H9 (cell line): ENCODE measurements at regions not wholly inside any gene's neighbourhood (a gene's known extent, or its start where the extent isn't known, plus 50 kb on each side); places are given as distances from the start of the nearest gene placed in this dataset.

ENCODE experiments used
- DNase-seq: peaks from one replicate; pipeline ENCODE4 v3.0.0-alpha.2; 2017
- H2AFZ ChIP-seq: one replicate; pipeline ENCODE4 v1.6.1; 2013; ENCODE audit warnings: mild to moderate bottlenecking, low read length, control low read depth, moderate library complexity
- H2AK5ac ChIP-seq: 2 replicates; pipeline ENCODE4 v1.6.1; 2013; ENCODE audit warnings: low read length, control low read depth, mixed read lengths; ENCODE audit not compliant: insufficient read length
- H2BK120ac ChIP-seq: one replicate; pipeline ENCODE4 v1.6.1; 2013; ENCODE audit warnings: low read depth, mild to moderate bottlenecking, low read length, control low read depth, inconsistent platforms; ENCODE audit not compliant: poor library complexity, severe bottlenecking
- H2BK12ac ChIP-seq: 2 replicates; pipeline ENCODE4 v1.6.1; 2013; ENCODE audit warnings: low read length, control low read depth, mixed read lengths, low read depth; ENCODE audit not compliant: insufficient read length
- H2BK15ac ChIP-seq: 2 replicates; pipeline ENCODE4 v1.6.1; 2013; ENCODE audit warnings: low read depth, low read length, control low read depth
- H2BK20ac ChIP-seq: one replicate; pipeline ENCODE4 v1.6.1; 2013; ENCODE audit warnings: low read depth, mild to moderate bottlenecking, low read length, control low read depth, inconsistent platforms; ENCODE audit not compliant: poor library complexity, severe bottlenecking
- H2BK5ac ChIP-seq: 2 replicates; pipeline ENCODE4 v1.6.1; 2013; ENCODE audit warnings: low read length, control low read depth, mixed read lengths; ENCODE audit not compliant: insufficient read length
- H3K14ac ChIP-seq: 2 replicates; pipeline ENCODE4 v1.6.1; 2013; ENCODE audit warnings: low read length, control low read depth; ENCODE audit not compliant: insufficient read depth
- H3K18ac ChIP-seq: 2 replicates; pipeline ENCODE4 v1.6.1; 2013; ENCODE audit warnings: low read depth, mild to moderate bottlenecking, mixed read lengths, low read length, control low read depth; ENCODE audit not compliant: insufficient read length
- H3K23ac ChIP-seq: 2 replicates; pipeline ENCODE4 v1.6.1; 2013; ENCODE audit warnings: low read length, control low read depth, mixed read lengths, low read depth; ENCODE audit not compliant: insufficient read length
- H3K23me2 ChIP-seq: 2 replicates; pipeline ENCODE4 v1.6.1; 2013; ENCODE audit warnings: low read depth, mild to moderate bottlenecking, mixed read lengths, low read length, control low read depth; ENCODE audit not compliant: insufficient read length, poor library complexity, severe bottlenecking
- H3K27ac ChIP-seq: 2 replicates; pipeline ENCODE4 v1.5.1; 2013; ENCODE audit warnings: low read length, control low read depth, mixed read lengths, low read depth; ENCODE audit not compliant: insufficient read length
- H3K27me3 ChIP-seq: 2 replicates; pipeline ENCODE4 v1.6.1; 2013; ENCODE audit warnings: low read length, control low read depth, inconsistent platforms; ENCODE audit not compliant: insufficient read depth
- H3K4ac ChIP-seq: 2 replicates; pipeline ENCODE4 v1.6.1; 2013; ENCODE audit warnings: low read depth, mild to moderate bottlenecking, control low read depth, inconsistent platforms, low read length, moderate library complexity
- H3K4me1 ChIP-seq: 2 replicates; pipeline ENCODE4 v1.6.1; 2013; ENCODE audit warnings: low read length, control low read depth, inconsistent platforms; ENCODE audit not compliant: insufficient read depth
- H3K4me2 ChIP-seq: 2 replicates; pipeline ENCODE4 v1.6.1; 2013; ENCODE audit warnings: low read length, control low read depth, mixed read lengths; ENCODE audit not compliant: insufficient read length, insufficient read depth
- H3K56ac ChIP-seq: 2 replicates; pipeline ENCODE4 v1.6.1; 2013; ENCODE audit warnings: low read depth, mild to moderate bottlenecking, mixed read lengths, low read length, control low read depth; ENCODE audit not compliant: insufficient read length
- H3K79me1 ChIP-seq: 2 replicates; pipeline ENCODE4 v1.6.1; 2013; ENCODE audit warnings: low read depth, mild to moderate bottlenecking, moderate library complexity, low read length, control low read depth, inconsistent platforms; ENCODE audit not compliant: insufficient read depth, poor library complexity, severe bottlenecking
- H3K79me2 ChIP-seq: 2 replicates; pipeline ENCODE4 v1.6.1; 2013; ENCODE audit warnings: low read length, control low read depth, inconsistent platforms; ENCODE audit not compliant: insufficient read depth
- H3K9ac ChIP-seq: 2 replicates; pipeline ENCODE4 v1.6.1; 2013; ENCODE audit warnings: low read length, control low read depth, mixed read lengths; ENCODE audit not compliant: insufficient read length; ENCODE audit errors: extremely low read depth
- H3K9me3 ChIP-seq: one replicate; pipeline ENCODE4 v1.6.1; 2013; ENCODE audit warnings: low read depth, low read length, inconsistent platforms; ENCODE audit not compliant: control insufficient read depth
- H3T11ph ChIP-seq: one replicate; pipeline ENCODE4 v1.6.1; 2013; ENCODE audit warnings: mild to moderate bottlenecking, low read length, control low read depth, inconsistent platforms
- H4K20me1 ChIP-seq: one replicate; pipeline ENCODE4 v1.6.1; 2013; ENCODE audit not compliant: control insufficient read depth, insufficient read length, insufficient read depth
- H4K5ac ChIP-seq: 2 replicates; pipeline ENCODE4 v1.6.1; 2013; ENCODE audit warnings: low read depth, mild to moderate bottlenecking, mixed read lengths, low read length, control low read depth; ENCODE audit not compliant: insufficient read length
- H4K8ac ChIP-seq: replicated peaks from 2 replicates; pipeline ENCODE4 v1.6.1; 2013; ENCODE audit warnings: low read length, control low read depth, mixed read lengths, low read depth; ENCODE audit not compliant: insufficient read length
- H4K91ac ChIP-seq: 2 replicates; pipeline ENCODE4 v1.6.1; 2013; ENCODE audit warnings: low read depth, mild to moderate bottlenecking, moderate library complexity, mixed read lengths, low read length, control low read depth; ENCODE audit not compliant: insufficient read length
- H3K27ac Mint-ChIP-seq, 3 experiments: 2 replicates in 2 of 3; 3 replicates in 1 of 3; pipeline ENCODE4 v1.8.0; 2020 to 2021; ENCODE audit warnings: mixed read lengths in 3 of 3, mild to moderate bottlenecking in 1 of 3, moderate library complexity in 1 of 3
- H3K27me3 Mint-ChIP-seq: 2 replicates; pipeline ENCODE4 v1.8.0; 2021; ENCODE audit warnings: low read depth, mild to moderate bottlenecking, moderate library complexity, mixed read lengths
- H3K36me3 Mint-ChIP-seq, 3 experiments: 2 replicates in 2 of 3; 3 replicates in 1 of 3; pipeline ENCODE4 v1.8.0; 2020 to 2021; ENCODE audit warnings: low read depth in 3 of 3, mixed read lengths in 3 of 3; ENCODE audit not compliant: insufficient read depth in 1 of 3
- H3K4me1 Mint-ChIP-seq, 2 experiments: 2 replicates each; pipeline ENCODE4 v1.8.0; 2020; ENCODE audit warnings: mixed read lengths in 2 of 2
- H3K4me3 Mint-ChIP-seq, 2 experiments: 2 replicates in 1 of 2; 3 replicates in 1 of 2; pipeline ENCODE4 v1.8.0; 2020 to 2021; ENCODE audit warnings: mild to moderate bottlenecking in 2 of 2, mixed read lengths in 2 of 2, moderate library complexity in 1 of 2
- H3K9me3 Mint-ChIP-seq, 2 experiments: 2 replicates in 1 of 2; 3 replicates in 1 of 2; pipeline ENCODE4 v1.8.0; 2020; ENCODE audit warnings: mild to moderate bottlenecking in 2 of 2, mixed read lengths in 2 of 2, moderate library complexity in 1 of 2
- CTCF ChIP-seq: fragments of 200-600 bp; sonication (generic); conservative IDR thresholded peaks from 3 replicates; pipeline ENCODE4 v1.8.0; 2021; ENCODE audit warnings: antibody characterized with exemption, mild to moderate bottlenecking
- WGBS: extraction: QIAGEN DNeasy Blood & Tissue Kit; methylation state at CpG from one replicate; pipeline ENCODE4 v1.1.7; 2013; ENCODE audit warnings: missing lambda C conversion rate, low lambda C conversion rate, mixed read lengths; ENCODE audit not compliant: insufficient read length; ENCODE audit errors: extremely low coverage; 5-methylcytosine and 5-hydroxymethylcytosine counted together

- no peak overlapping the region for H2BK20ac ChIP-seq
- Mint-ChIP-seq H3K27ac (no peak overlapping the region), H3K9me3 (no peaks in the 10 kb centered on the region), H3K4me1 (peaks cover 4 to 11% of the 10 kb centered on the region in 2 experiments), H3K4me3 (no peak overlapping the region), H3K27me3 (peaks cover 3% of the 10 kb centered on the region; the same call in 1 of the 2 replicates), H3K36me3 (no peaks in the 10 kb centered on the region)
- H4K91ac ChIP-seq: no peak overlapping the region
- no peak overlapping the region for H3K27ac ChIP-seq
- no peaks in the 10 kb centered on the region for H3K4me1 ChIP-seq
- H3K4ac ChIP-seq: no peak overlapping the region
- no peaks in the 10 kb centered on the region for H4K20me1 ChIP-seq
- H3K27me3 ChIP-seq: no peaks in the 10 kb centered on the region
- H3K14ac ChIP-seq: no peak overlapping the region
- H3T11ph ChIP-seq: no peak overlapping the region
- H3K9ac ChIP-seq: no peak overlapping the region
- no CpG with 5 or more reads among the region's 1 CpG for WGBS
- no peak overlapping the region for H2AK5ac ChIP-seq
- H4K5ac ChIP-seq: no peak overlapping the region
- H3K18ac ChIP-seq: no peak overlapping the region
- H2BK120ac ChIP-seq: no peak overlapping the region
- no peak overlapping the region for H4K8ac ChIP-seq
- H3K23ac ChIP-seq: no peak overlapping the region
- DNase-seq: no peak
- H2AFZ ChIP-seq: no peak overlapping the region
- no peak overlapping the region for H3K56ac ChIP-seq
- H3K9me3 ChIP-seq: no peaks in the 10 kb centered on the region
- H3K79me2 ChIP-seq: no peaks in the 10 kb centered on the region
- H2BK15ac ChIP-seq: no peak overlapping the region
- no peak overlapping the region for H2BK12ac ChIP-seq
- H3K4me2 ChIP-seq: no peak overlapping the region
- H2BK5ac ChIP-seq: no peak overlapping the region
- H3K23me2 ChIP-seq: no peaks in the 10 kb centered on the region
- TF ChIP-seq CTCF: no peak
- H3K79me1 ChIP-seq: no peaks in the 10 kb centered on the region
Measured at GRCh38 chr14:87050421-87050820, 942.6 kb downstream of the GALC start.
